Eye (tissue), 1 donor: ENCODE measurements at regions not wholly inside any gene's neighbourhood (a gene's known extent, or its start where the extent isn't known, plus 50 kb on each side); places are given as distances from the start of the nearest gene placed in this dataset.
"Not testable (repeated sequence)": the region's sequence is repeated elsewhere in the genome, so short reads cannot be mapped to it uniquely, and the experiment has no call there.

Experiments used
- DNase-seq: peaks from one replicate; pipeline ENCODE4 v3.0.0-alpha.2; 2015

DNA sequence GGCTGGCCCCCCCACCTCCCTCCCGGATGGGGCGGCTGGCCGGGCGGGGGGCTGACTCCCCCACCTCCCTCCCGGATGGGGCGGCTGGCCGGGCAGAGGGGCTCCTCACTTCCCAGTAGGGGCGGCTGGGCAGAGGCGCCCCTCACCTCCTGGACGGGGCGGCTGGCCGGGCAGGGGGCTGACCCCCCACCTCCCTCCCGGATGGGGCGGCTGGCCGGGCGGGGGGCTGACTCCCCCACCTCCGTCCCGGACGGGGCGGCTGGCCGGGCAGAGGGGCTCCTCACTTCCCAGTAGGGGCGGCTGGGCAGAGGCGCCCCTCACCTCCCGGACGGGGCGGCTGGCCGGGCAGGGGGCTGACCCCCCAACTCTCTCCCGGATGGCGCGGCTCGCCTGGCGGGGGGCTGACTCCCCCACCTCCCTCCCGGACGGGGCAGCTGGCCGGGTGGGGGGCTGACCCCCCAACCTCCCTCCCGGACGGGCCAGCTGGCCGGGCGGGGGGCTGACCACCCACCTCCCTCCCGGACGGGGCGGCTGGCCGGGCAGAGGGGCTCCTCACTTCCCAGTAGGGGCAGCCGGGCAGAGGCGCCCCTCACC, 194.1 kb upstream of the GRIA1 start:
- not testable (repeated sequence) for DNase-seq

DNA sequence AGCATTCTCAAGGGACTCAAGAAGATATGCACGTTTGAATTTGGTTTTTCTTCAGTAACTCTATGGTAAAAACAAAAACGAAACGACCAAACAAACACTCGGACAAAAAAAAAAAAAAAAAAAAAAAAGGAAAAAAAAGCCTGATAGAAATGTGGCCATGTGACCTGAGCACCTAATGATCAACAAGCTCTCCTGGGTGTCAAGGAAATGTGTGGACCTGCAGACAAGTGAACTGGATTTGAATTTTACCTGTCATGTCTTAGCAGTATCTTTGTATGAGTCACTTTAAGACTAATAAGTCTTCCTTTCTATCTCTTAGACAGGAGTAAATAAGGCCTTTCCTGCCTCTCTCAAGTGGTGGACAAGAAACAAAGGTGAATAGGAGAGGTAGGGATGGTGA, 190.6 kb upstream of the GRIA1 start:
- no peak for DNase-seq

DNA sequence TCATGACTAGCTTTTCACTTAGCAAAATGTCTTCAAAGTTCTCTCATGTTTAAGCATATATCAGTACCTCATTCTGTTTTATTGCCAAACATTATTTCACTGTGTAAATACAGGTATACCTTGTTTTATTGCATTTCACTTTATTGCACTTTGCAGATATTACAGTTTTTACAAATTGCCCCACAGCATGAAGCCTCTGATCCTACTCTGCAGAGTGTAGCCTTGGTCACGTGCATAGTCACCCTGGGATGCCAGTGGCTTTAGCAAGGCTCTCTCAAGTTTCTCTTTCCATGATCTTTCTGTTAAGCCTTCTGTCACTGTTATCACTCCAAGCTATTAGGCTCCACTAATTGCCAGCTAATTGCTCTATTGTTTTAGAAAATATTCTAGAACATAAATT, 182.2 kb upstream of the GRIA1 start:
- no peak for DNase-seq

DNA sequence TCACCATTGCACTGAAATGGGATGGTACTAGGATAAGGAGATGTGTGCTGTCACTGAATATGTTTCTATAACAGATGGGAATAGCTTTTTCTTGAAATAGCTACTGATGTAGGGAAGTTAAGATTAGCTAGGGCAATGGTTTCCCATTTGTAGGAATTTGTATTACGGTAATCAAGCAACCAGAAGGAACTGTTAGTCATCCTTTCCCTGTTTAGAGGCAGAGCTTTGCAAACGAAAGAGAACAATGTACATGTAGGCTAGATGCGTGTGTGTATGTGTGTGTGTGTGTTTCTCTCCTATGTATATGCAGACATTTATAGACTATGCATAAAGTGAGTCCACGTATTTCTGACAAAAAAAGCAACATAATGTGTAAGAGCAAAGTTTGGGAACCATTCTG, 171.9 kb upstream of the GRIA1 start:
- no peak for DNase-seq

DNA sequence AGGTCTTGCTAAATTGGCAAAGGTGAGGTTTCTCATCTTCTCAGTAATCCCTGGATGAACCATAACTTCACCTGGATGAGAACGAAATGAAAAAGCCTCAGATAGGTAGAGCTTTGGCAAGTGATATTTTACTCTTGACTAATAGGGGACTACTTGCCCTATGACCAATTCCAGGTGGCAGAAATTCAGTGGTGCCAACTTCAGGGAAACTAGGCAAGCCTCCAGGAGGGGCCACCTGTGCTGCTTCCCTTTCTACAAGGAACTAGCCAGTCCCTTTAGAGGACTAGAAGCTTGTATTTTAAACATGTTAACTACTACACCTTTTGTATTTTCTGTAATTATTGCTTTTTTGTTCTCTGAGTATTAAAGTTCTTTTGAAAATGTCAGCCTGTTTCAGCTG, 169.0 kb upstream of the GRIA1 start:
- no peak for DNase-seq

DNA sequence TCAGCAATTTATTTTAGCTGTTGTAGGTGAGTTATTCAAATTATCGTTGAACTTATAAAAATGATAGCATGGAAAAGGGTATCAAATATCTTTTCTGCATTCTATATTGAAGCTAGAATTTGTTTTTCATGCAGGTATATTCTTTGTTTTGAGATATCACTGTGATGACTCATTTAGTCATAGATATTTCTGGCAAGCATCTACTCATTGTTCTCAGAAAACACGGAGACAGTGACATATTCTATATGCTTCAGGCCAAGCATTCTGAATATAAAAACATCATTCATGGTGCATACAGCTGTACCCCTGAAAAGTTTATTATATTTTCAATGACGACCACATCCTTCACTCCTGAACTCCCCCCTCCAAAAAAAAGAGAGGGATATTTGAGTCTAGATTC, 150.3 kb upstream of the GRIA1 start:
- DNase-seq = no peak

DNA sequence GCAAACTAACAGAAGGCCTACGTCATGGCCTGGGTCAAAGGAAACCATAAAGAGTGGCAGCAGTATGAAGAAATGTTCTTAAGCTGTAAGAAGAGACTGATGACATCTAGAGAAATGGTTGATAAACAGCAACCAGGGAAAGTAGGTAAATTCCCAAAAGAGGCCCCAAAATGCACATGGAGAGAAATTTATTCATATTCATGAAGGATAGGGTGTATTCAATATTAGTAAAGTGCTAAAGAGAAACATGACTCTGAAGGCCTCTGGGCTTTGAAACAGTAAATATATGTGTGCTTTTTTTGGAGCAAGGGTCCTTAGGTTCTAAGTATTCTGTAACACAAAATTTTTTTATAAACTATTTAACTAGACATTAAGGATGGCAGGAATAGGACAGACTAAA, 149.7 kb upstream of the GRIA1 start:
- no peak for DNase-seq

DNA sequence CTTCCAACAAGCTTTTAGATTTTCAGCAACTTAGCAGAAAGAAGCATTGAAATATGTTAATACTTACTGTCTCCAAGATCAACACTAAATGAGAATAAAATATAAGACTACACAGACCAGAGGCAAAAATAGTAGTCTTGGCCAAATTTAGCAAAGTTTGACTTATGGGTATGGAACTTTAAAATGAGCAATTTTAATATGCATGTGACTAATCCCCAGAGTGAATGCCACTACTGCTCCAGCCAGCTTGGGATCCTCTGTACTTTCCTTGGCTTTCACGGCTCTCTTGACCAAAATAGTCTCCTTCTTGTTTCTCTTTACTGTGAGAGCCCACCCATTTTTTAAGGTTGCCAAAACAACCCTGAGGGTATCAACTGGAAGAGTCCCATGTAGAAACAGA, 148.0 kb upstream of the GRIA1 start:
- DNase-seq = no peak

DNA sequence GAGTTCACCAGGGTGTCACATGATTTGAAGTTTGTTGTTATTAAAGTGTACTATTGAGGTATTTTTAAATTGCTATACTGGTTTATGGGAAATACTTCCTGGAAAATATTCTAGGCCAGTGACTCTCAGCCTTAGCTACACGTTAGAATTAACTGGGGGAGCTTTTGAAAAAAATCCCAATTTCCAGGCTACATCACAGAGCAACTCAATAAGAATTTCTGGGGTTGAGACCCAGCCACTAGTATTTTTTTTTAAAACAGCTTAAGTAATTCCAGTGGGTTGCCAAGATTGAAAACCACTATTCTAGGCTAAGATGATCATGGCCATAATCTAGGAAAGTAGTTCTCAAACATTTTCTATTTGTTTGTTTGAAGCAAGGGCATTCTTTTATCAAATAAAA, 142.9 kb upstream of the GRIA1 start:
- DNase-seq = no peak

DNA sequence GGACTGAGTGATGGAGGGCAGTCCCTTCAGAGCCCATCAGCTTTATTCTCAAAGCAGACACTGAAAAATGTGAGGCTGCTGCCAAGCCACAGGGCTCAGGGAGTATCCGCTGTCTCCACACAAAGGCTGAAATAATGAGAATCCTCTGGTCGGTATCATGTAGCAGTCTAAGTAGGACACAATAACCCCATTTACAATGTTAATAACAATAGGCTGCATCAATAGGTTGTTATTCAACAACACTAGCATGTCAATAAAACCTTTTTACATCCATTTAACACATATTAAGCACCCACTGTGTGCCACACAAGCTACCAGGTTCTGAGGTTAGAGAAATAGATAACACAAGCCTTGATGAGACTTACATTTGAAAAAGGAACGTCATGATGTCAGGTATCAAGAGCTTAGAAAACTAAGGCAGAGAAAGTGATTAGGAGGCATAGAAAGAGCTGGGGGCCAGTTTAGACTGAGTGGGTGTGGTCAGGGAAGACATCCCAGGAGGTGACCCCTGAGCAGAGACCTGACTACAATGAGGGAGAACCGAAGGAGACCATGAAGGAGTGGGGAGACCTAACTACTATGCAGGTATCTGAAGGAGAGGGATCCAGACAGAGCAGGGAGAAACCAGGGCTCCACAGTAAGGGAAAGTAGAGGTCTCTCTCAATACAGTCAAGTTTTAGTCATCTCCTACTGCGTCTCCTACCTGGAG, 140.1 kb upstream of the GRIA1 start:
- DNase-seq = peak; percentile 32

DNA sequence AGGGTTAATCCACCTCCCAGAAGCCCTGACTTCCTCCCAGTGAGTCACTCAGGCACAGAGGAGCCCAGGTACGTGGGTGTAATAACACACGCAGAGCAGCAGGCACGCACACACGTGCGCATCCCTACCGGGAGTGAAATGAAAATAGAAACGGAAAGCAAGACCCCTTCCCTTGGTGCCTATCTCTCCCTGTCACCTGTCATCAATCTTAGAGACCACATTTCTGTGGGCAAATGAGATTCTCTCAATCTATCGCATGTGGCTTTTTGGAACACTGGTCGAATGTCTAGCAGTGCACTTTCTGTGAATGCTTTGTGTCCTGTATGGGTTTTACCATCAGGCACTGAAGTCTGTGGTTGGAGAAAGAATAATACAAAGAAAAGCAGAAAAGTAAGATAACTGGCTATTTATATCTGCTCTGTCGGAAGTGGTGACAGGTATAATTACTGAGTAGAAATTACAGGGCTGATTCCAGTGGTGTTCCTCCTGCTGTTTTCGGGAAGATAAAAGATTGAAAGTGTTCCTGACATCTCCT, 137.7 kb upstream of the GRIA1 start:
- DNase-seq = peak; percentile 18

DNA sequence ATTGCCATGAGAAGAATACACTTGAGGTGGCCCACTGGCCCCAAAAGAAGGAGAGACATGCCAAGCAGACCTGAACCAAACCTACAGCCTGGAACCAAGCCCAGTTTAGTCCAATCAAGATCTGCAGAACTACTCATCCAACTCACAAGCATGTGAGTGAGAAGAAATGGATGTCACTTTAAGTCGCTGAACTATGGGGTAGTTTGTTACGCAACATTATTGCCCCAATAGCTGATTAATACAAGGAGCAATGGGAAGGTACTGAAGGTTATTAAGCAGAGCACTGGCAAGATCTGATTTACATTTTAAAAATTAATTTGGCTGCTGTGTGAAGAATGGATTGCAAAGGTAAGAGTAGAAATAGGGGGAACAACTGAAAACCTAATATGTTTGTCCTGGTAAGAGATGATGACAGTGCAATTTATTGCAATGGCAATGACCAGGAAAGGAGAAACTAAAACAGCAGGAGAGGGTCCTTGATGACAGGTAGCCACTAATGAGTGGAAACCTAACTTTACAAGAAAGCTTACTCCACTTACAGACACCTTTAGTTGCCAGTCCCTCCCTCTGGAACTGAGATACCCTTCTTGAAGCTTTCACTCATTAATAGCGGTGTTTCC, 132.9 kb upstream of the GRIA1 start:
- DNase-seq = no peak

DNA sequence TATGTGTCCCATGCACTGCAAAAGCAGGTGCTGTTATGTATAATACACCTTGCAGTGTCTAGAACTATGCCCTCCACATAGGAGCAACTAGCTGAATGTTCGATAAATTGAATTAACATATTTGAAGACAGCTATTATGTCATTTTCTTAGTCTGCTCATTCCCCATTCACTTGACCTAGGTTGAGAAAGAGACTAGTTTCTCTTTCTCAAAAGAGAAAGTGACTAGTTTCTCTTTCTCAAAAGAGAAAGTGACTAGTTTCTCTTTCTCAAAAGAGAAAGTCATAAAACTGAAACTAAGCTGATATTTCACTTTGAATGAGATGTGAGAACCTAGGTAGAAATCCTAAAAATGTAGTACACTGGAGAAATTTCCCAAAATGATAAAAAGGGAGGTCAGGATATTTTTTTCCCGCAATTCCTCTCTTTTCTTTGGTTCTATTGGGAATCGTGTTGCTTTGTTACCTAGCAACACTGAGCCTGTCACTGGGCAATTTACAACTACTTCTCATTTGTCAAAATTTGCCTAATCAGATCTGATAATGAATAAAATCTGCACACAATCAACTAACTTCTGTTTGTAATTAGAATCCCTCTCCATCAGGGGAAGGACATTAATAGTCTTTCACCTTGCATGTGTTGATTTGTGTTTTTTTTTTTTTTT, 132.0 kb upstream of the GRIA1 start:
- no peak for DNase-seq

DNA sequence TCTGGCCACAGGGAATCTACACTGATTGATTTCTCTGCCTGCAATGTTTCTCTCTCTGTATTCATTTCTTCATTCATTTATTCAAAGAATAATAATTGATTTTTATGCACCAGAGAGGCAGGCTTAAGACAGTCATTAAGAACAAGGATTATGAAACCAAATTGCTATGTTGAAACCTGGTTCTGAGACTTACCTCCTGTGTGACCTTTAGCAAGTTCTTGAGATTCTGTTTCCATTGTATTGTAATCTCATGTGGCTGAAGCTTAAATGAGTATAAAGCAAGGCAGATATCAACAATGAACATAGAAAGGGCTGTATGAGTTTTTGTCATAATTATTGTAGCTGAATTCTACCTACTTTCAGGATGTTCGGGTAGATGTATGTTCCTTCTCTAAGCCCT, 129.6 kb upstream of the GRIA1 start:
- no peak for DNase-seq

DNA sequence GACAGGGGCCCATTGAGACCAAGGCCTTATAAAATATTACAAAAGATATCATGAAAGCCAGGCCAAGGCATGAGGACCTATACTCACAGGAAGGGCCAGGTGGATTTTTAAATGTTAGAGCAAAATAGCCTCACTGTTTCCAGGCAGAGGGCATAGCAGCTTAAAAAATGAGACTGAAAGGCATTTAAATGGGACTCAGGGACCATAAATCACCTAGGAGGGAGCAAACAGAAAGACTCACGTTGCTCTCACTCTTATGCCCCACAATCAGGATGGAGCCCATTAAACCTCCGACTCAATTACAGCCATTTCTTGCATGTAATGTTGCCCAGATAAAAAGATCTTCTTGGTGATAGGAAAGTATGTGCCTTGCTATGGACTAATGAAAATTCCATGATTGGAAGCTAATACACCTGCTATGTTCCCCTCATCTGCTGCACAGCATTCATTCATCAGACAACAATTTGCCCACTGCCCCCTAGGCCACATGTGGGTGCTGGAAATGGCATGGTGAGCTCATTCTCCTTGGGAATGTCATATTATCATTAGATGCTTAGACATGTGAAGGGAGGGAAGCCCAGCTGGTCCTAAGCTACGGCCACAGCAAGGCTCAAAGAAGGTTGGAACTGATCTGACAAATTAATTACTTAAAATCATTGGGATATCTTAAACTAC, 128.6 kb upstream of the GRIA1 start:
- no peak for DNase-seq

DNA sequence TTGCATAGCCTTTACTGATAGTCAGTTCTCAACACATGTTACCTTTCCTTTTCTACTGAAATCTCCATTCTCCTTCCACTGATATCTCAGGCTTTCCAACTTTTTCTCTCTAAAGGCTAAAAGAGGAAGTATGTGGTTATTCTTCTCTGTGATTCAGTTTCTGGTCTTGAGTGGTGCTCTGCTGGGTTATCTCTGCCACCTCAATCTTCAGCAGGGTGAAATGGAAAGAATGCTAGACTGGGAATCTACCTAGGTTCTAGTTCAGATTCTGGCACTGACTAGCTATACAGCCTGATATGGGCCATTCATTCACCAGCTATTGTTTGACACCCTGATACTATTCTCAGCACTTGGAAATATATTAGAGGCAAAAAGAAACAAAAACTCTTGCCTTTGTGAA, 124.9 kb upstream of the GRIA1 start:
- DNase-seq = no peak

DNA sequence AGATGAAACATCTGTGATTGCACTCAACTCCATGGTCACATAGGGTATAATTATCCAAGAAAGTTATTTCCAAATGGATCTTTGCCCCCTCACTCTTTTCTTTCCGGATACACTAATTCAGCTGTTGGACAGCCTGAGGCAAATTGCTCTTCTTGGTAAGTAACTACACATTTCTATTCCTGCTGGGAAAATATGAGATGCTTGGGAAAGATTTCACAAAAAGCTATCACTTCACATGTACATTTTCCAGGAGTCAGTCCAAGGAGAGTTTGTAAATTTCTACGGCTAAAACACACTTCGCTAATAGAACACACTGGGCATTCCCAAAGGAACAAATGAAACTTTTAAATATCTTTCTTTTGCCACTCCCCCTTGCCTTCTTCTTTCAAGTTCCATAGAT, 123.0 kb upstream of the GRIA1 start:
- DNase-seq = no peak

DNA sequence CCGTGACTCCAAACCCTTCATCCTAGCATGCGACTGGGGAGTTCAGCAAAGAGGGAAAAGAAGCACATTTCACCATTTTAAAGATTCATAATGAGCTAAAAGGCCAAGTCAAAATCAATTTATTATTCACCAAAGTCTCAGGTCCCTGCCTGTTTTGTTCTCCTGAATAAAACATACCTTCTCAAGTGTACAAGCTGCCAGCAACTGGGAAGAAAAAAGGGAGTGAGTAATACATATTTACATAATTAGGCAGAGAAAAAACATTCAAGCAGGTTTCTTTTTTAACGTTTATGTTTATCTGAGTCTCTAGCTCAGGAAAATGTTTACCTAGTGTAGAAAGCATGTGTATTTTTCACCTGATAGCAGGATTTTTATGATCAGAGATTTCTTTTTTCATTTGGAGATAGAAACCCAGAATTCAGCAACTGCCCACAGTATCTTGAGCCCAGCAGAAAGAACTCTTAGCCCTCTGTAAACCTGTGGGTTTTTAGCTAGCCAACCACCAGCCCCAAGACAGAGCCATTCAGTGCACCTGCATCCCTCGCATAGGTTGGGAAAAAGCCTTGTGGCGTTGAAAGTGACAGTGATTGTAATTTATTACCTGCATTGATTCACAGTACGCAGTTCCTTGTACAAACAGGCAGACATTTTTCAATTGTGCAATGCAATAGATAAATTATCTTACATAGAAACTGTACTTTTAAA, 117.9 kb upstream of the GRIA1 start:
- no peak for DNase-seq

DNA sequence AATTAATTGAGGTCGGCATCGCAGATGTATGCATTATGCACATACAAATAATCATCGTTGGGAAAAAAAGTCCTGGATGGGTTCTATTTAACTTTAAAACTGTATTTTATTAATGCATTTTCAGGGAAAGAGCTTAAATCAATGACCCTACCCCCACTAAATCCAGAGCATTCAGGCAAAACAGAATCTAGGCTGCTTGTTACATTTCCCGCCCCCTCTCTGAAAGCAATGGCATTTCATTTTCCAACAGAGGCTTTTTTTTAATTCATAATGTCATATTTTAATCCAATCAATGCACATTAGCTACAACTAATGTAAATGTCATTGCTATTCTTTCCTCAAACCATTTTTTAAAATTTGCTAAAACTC, 117.4 kb upstream of the GRIA1 start:
- DNase-seq = no peak

DNA sequence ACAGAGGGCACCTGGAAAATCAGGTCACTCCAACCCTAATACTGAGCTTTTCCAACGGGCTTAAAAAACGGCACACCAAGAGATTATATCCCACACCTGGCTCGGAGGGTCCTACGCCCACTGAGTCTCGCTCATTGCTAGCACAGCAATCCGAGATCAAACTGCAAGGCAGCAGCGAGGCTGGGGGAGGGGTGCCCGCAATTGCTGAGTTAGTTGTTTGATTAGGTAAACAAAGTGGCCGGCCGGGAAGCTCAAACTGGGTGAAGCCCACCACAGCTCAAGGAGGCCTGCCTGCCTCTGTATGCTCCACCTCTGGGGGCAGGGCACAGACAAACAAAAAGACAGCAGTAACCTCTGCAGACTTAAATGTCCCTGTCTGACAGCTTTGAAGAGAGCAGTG, 108.8 kb upstream of the GRIA1 start:
- not testable (repeated sequence) for DNase-seq

DNA sequence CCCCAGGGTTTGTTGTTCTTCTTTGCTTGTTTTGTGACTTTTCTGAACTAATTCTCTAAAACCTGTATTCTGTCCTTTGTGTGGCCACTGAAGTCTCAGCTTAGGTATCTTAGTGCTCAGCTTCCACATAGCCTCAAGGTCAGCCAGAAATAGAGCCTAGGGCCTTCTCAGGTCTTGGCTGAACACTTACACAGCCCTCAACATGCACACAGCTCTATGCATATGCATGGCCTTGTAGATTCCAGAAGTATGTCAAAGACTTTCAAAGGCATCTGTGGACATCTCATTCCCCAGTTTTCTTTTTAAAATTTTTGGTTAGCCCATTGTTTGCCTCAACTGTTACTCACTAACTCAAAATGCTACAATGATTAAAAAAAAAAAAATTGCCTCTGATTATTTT, 99.9 kb upstream of the GRIA1 start:
- no peak for DNase-seq

DNA sequence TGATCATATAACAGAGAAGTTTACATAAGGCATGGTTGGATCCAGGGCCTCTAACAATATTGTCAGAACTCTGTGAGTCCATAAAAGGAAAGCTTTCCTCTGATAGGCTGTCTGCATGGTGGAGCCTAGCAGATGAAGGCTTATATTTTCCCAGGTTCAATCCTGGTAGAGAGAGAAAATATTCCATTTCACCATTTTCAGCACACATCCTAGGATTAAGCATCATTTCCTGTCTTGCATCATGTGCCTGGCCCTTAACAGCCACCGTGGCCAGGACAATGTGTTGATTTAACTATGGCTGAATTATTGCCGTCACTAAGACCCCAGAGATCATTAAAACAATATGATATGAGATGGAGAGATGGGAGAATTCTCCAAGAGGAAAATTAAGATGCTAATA, 90.9 kb upstream of the GRIA1 start:
- no peak for DNase-seq

DNA sequence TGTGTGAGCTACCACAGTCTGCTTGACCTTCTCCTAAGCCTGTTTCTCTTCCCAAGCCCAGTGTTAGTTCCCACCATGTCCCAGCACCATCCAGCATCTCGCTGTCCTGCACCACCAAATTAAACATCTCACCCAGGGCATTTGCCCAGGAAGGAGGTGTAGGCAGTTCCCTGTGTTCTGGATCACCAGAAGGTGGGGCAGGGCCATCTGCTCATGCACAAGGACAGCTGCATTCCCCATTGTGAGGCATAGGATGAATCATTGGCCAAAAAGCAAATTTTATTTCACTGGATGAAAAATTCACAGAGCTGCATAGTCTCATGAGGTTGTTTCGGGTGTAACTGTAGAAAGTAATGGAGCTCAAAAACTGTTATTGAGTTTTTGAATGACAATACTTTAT, 89.5 kb upstream of the GRIA1 start:
- no peak for DNase-seq
